ENCODE measurements at regions not wholly inside any gene's neighbourhood (a gene's known extent, or its start where the extent isn't known, plus 50 kb on each side); places are given as distances from the start of the nearest gene placed in this dataset.

- TF ChIP-seq CTCF (IDR thresholded peaks at IDR 0.05) (no peak), POLR2A (IDR thresholded peaks at IDR 0.05) (no peak)
Measured at GRCh38 chr3:103847081-103848062, 1412.6 kb downstream of the ZPLD1 start.
